ENCODE measurements at regions not wholly inside any gene's neighbourhood (a gene's known extent, or its start where the extent isn't known, plus 50 kb on each side); places are given as distances from the start of the nearest gene placed in this dataset.

- no peaks in the 10 kb centered on the region for H3K4me1 ChIP-seq
- H3K27ac ChIP-seq (replicated peaks): no peak overlapping the region
- intact Hi-C loops (cut with micrococcal nuclease): no loop called here
- peaks cover 6% of the 10 kb centered on the region for H3K9me3 ChIP-seq (replicated peaks)
- no peak for TF ChIP-seq CTCF (IDR thresholded peaks at IDR 0.05; ENCODE audit: borderline replicate concordance)
- no peak for DNase-seq
- no peaks in the 10 kb centered on the region for H3K36me3 ChIP-seq
- H3K27me3 ChIP-seq (ENCODE audit: low read depth): peaks cover 40% of the 10 kb centered on the region
- H3K4me3 ChIP-seq: no peak overlapping the region
Observed at GRCh38 chr15:61654002-61654740, 406.1 kb downstream of the VPS13C start.

GRCh38 chr15:61653110-61653509, 407.1 kb downstream of the VPS13C start:
- no peak overlapping the region for H3K4me3 ChIP-seq
- H3K4me1 ChIP-seq: no peaks in the 10 kb centered on the region
- no peak for TF ChIP-seq CTCF (IDR thresholded peaks at IDR 0.05; ENCODE audit: borderline replicate concordance)
- intact Hi-C loops (cut with micrococcal nuclease): no loop called here
- peaks cover 51% of the 10 kb centered on the region for H3K27me3 ChIP-seq (ENCODE audit: low read depth)
- DNase-seq: peak; percentile 58
- no peaks in the 10 kb centered on the region for H3K36me3 ChIP-seq
- peak overlapping the region; percentile 45 for H3K27ac ChIP-seq (replicated peaks)
- no peaks in the 10 kb centered on the region for H3K9me3 ChIP-seq (replicated peaks)

GRCh38 chr15:61651267-61651666, 409.0 kb downstream of the VPS13C start:
- Histone ChIP-seq H3K4me3 (no peak overlapping the region), H3K9me3 (replicated peaks) (no peaks in the 10 kb centered on the region), H3K36me3 (no peaks in the 10 kb centered on the region), H3K27me3 (ENCODE audit: low read depth) (peaks cover 57% of the 10 kb centered on the region), H3K27ac (replicated peaks) (no peak overlapping the region), H3K4me1 (no peaks in the 10 kb centered on the region)
- intact Hi-C loops (cut with micrococcal nuclease): no loop called here
- DNase-seq: no peak
- no peak for TF ChIP-seq CTCF (IDR thresholded peaks at IDR 0.05; ENCODE audit: borderline replicate concordance)

GRCh38 chr15:61649046-61649445, 411.2 kb downstream of the VPS13C start:
- TF ChIP-seq CTCF (IDR thresholded peaks at IDR 0.05; ENCODE audit: borderline replicate concordance): no peak
- Histone ChIP-seq H3K4me1 (no peaks in the 10 kb centered on the region), H3K27ac (replicated peaks) (no peak overlapping the region), H3K27me3 (ENCODE audit: low read depth) (peaks cover 72% of the 10 kb centered on the region), H3K36me3 (no peaks in the 10 kb centered on the region), H3K9me3 (replicated peaks) (no peaks in the 10 kb centered on the region), H3K4me3 (no peak overlapping the region)
- no peak for DNase-seq
- intact Hi-C loops (cut with micrococcal nuclease): no loop called here

GRCh38 chr15:61644550-61644949, 415.4 kb upstream of the RORA start:
- intact Hi-C loops (cut with micrococcal nuclease): no loop called here
- H3K4me3 ChIP-seq: no peak overlapping the region
- no peaks in the 10 kb centered on the region for H3K4me1 ChIP-seq

More at GRCh38 chr15:61644550-61644949, 415.4 kb upstream of the RORA start:
- DNase-seq: no peak
- no peaks in the 10 kb centered on the region for H3K9me3 ChIP-seq (replicated peaks)
- H3K36me3 ChIP-seq: no peaks in the 10 kb centered on the region
- peaks cover 71% of the 10 kb centered on the region for H3K27me3 ChIP-seq (ENCODE audit: low read depth)
- H3K27ac ChIP-seq (replicated peaks): no peak overlapping the region
- no peak for TF ChIP-seq CTCF (IDR thresholded peaks at IDR 0.05; ENCODE audit: borderline replicate concordance)

All from left ventricle myocardium inferior (tissue), 1 donor.